Trophoblast cell (in vitro differentiated cells and primary cell): ENCODE measurements at regions not wholly inside any gene's neighbourhood (a gene's known extent, or its start where the extent isn't known, plus 50 kb on each side); places are given as distances from the start of the nearest gene placed in this dataset.
"Not testable (repeated sequence)": the region's sequence is repeated elsewhere in the genome, so short reads cannot be mapped to it uniquely, and the experiment has no call there.

ENCODE experiments used
- DNase-seq, 2 donors: peaks; one replicate each; pipeline ENCODE4 v3.0.0-alpha.2; 2016
- H2AFZ ChIP-seq: 2 replicates; pipeline ENCODE4 v1.6.1; 2013; ENCODE audit warnings: low read length, moderate library complexity, mild to moderate bottlenecking; ENCODE audit not compliant: insufficient read depth, poor library complexity
- H2AK5ac ChIP-seq: 2 replicates; pipeline ENCODE4 v1.6.1; 2013; ENCODE audit warnings: mild to moderate bottlenecking, low read length
- H2BK120ac ChIP-seq: 2 replicates; pipeline ENCODE4 v1.6.1; 2013; ENCODE audit warnings: low read length, mild to moderate bottlenecking, moderate library complexity; ENCODE audit not compliant: insufficient read depth, poor library complexity
- H2BK12ac ChIP-seq: 2 replicates; pipeline ENCODE4 v1.6.1; 2013; ENCODE audit warnings: mild to moderate bottlenecking, low read length, moderate library complexity
- H2BK5ac ChIP-seq: 2 replicates; pipeline ENCODE4 v1.6.1; 2013; ENCODE audit warnings: low read length, low read depth, moderate library complexity, mild to moderate bottlenecking; ENCODE audit not compliant: poor library complexity
- H3K14ac ChIP-seq: 2 replicates; pipeline ENCODE4 v1.6.1; 2013; ENCODE audit warnings: mild to moderate bottlenecking, low read length
- H3K18ac ChIP-seq: 2 replicates; pipeline ENCODE4 v1.6.1; 2013; ENCODE audit warnings: mild to moderate bottlenecking, low read length
- H3K23ac ChIP-seq: 2 replicates; pipeline ENCODE4 v1.6.1; 2013; ENCODE audit warnings: low read length
- H3K27ac ChIP-seq: 2 replicates; pipeline ENCODE4 v1.5.1; 2013; ENCODE audit warnings: low read depth, mild to moderate bottlenecking, inconsistent platforms, low read length, moderate library complexity
- H3K27me3 ChIP-seq: 2 replicates; pipeline ENCODE4 v1.6.1; 2013; ENCODE audit warnings: inconsistent platforms, mild to moderate bottlenecking, low read length, moderate library complexity; ENCODE audit not compliant: insufficient read depth
- H3K36me3 ChIP-seq, 2 experiments: 1 replicate in 1 of 2; 2 replicates in 1 of 2; pipeline ENCODE4 v1.6.1; 2013; ENCODE audit warnings: low read length in 2 of 2, mild to moderate bottlenecking in 2 of 2, moderate library complexity in 1 of 2; ENCODE audit not compliant: insufficient read depth in 2 of 2, control insufficient read depth in 1 of 2
- H3K4ac ChIP-seq: 2 replicates; pipeline ENCODE4 v1.6.1; 2013; ENCODE audit warnings: low read depth, mild to moderate bottlenecking, low read length, moderate library complexity
- H3K4me1 ChIP-seq, 2 experiments: 1 replicate in 1 of 2; 2 replicates in 1 of 2; pipeline ENCODE4 v1.6.1; 2013; ENCODE audit warnings: low read length in 2 of 2, mild to moderate bottlenecking in 2 of 2, moderate library complexity in 1 of 2; ENCODE audit not compliant: insufficient read depth in 2 of 2, control insufficient read depth in 1 of 2
- H3K4me2 ChIP-seq: 2 replicates; pipeline ENCODE4 v1.6.1; 2013; ENCODE audit warnings: inconsistent platforms, mild to moderate bottlenecking, low read length, moderate library complexity
- H3K4me3 ChIP-seq: 2 replicates; pipeline ENCODE4 v1.5.1; 2013; ENCODE audit warnings: mild to moderate bottlenecking, low read depth, low read length, inconsistent platforms
- H3K79me1 ChIP-seq: one replicate; pipeline ENCODE4 v1.6.1; 2013; ENCODE audit warnings: low read length
- H3K79me2 ChIP-seq: 2 replicates; pipeline ENCODE4 v1.6.1; 2013; ENCODE audit warnings: low read length, mild to moderate bottlenecking; ENCODE audit not compliant: control insufficient read depth, insufficient read depth, poor library complexity
- H3K9ac ChIP-seq: 2 replicates; pipeline ENCODE4 v1.6.1; 2013; ENCODE audit warnings: mild to moderate bottlenecking, low read length
- H3K9me3 ChIP-seq: 2 replicates; pipeline ENCODE4 v1.6.1; 2013; ENCODE audit warnings: low read depth, mild to moderate bottlenecking, control low read depth, inconsistent platforms, low read length; ENCODE audit not compliant: insufficient read depth
- H4K12ac ChIP-seq: 2 replicates; pipeline ENCODE4 v1.6.1; 2013; ENCODE audit warnings: low read depth, mild to moderate bottlenecking, low read length, moderate library complexity
- H4K8ac ChIP-seq: 2 replicates; pipeline ENCODE4 v1.6.1; 2013; ENCODE audit warnings: low read depth, mild to moderate bottlenecking, low read length, moderate library complexity
- H4K91ac ChIP-seq: one replicate; pipeline ENCODE4 v1.6.1; 2013; ENCODE audit warnings: low read depth, mild to moderate bottlenecking, low read length, moderate library complexity
- WGBS: extraction: QIAGEN DNeasy Blood & Tissue Kit; methylation state at CpG from one replicate; pipeline ENCODE4 v1.1.7; 2013; ENCODE audit warnings: missing lambda C conversion rate; ENCODE audit not compliant: insufficient read length, insufficient coverage; ENCODE audit errors: extremely low coverage; 5-methylcytosine and 5-hydroxymethylcytosine counted together

DNA sequence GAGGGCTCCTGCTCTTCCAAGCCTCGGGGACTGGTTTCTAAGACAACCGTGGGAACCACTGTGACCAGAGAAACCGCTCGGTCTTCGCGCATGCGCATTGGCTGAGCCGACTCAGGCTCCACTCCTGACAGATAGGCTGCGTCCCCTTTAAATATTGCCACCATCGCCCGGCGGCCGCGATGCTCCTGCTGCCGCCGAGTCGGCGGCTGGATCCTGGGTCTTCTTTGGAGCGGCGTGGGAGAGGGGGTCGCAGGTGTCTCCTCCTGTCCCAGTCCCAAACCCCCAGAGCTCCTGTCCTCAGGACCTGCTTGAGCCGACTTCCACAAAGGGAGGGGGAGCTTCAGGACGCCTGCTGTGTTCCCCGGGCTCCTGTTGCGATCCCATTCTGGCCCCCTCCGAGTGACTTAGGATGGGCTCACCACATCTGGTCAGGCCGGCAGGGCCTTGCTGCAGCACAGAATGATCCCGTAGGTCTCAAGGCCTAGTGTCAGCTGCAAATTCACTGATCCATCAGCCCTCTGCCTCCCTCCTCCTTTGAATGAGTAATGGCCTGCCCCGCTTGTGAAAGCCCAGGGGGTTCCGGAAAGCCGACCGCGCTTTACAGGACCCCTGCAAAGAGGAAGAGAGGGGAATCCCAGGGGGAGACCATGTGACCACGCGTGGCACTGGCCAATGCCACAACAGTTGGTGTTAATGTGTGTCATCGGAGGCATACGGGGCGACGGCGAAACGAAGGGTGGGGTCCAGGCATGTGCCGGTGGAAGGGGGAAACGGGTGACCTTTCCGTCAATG, 683.2 kb upstream of the TPTE start:
- no peak overlapping the region for H2BK5ac ChIP-seq
- no peak overlapping the region for H2BK12ac ChIP-seq
- no peak for DNase-seq
- no peak overlapping the region for H2BK120ac ChIP-seq
- no peak overlapping the region for H3K23ac ChIP-seq
- H3K79me1 ChIP-seq: no peaks in the 10 kb centered on the region
- no peak overlapping the region for H2AK5ac ChIP-seq
- H3K4me3 ChIP-seq: peak overlapping the region; percentile 37
- no peaks in the 10 kb centered on the region for H3K27me3 ChIP-seq
- H3K14ac ChIP-seq: no peak overlapping the region
- no peaks in the 10 kb centered on the region for H3K79me2 ChIP-seq
- H3K9me3 ChIP-seq: peaks cover 22% of the 10 kb centered on the region
- H4K91ac ChIP-seq: no peak overlapping the region
- no peak overlapping the region for H2AFZ ChIP-seq
- H3K18ac ChIP-seq: no peak overlapping the region
- no CpG with 5 or more reads among the region's 44 CpGs for WGBS
- H3K27ac ChIP-seq: no peak overlapping the region
- H3K9ac ChIP-seq: peak overlapping the region; percentile 11
- H3K4me1 ChIP-seq: no peaks in the 10 kb centered on the region
- no peak overlapping the region for H4K8ac ChIP-seq
- no peak overlapping the region for H3K4ac ChIP-seq
- H4K12ac ChIP-seq: no peak overlapping the region
- H3K36me3 ChIP-seq: no peaks in the 10 kb centered on the region
- H3K4me2 ChIP-seq: no peak overlapping the region

DNA sequence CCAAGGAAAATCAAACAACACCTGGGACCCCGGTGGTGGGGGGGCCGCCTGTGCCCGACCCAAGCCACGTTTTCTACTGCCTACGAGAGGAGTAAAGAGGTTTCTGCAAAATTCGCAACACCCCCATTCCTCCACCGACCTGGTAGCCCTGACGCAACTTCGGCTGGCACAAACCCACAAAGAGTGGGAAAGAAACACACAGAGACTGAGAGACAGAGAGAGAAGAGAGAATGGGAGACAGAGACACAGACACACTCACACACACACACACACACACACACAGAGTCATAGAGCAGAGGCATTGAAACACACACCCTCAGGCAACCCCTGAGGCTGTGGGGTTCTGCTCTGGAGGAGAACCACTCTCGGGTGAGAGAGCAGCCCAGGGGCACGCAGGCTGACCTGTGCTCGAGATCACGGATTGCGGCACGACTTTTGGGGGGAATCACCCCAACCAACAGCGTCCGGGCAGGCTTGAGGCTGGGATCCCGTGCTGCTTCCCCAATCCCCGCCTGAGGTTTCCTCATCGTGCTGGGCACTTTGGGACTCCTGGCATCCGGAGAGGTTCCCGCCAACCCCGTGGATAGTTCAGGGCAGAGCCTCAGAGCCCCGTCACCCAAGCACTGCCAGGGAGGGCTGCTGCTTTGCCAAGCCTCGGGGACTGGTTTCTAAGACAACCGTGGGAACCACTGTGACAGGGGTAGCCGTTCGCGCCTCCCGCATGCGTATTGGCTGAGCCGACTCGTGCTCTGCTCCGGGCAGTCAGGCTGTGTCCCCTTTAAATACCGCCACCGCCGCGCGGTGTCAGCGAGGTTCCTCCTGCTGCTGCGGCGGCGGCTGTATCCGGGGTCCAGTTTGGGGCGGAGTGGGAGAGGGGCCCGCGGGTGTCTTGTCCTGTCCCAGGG, 682.4 kb upstream of the TPTE start:
- no peaks in the 10 kb centered on the region for H3K4me1 ChIP-seq
- H3K79me1 ChIP-seq: no peaks in the 10 kb centered on the region
- H3K4me3 ChIP-seq: no peak overlapping the region
- H3K36me3 ChIP-seq: no peaks in the 10 kb centered on the region
- no CpG with 5 or more reads among the region's 47 CpGs for WGBS
- H3K79me2 ChIP-seq: no peaks in the 10 kb centered on the region
- no peak overlapping the region for H4K12ac ChIP-seq
- no peak overlapping the region for H2BK5ac ChIP-seq
- H2AFZ ChIP-seq: no peak overlapping the region
- H2AK5ac ChIP-seq: no peak overlapping the region
- no peak overlapping the region for H3K23ac ChIP-seq
- no peak overlapping the region for H3K4ac ChIP-seq
- H4K91ac ChIP-seq: no peak overlapping the region
- no peak overlapping the region for H3K14ac ChIP-seq
- H3K9me3 ChIP-seq: peaks cover 22% of the 10 kb centered on the region
- H4K8ac ChIP-seq: no peak overlapping the region
- no peak overlapping the region for H3K9ac ChIP-seq
- no peak overlapping the region for H2BK120ac ChIP-seq
- H3K27ac ChIP-seq: no peak overlapping the region
- H2BK12ac ChIP-seq: no peak overlapping the region
- H3K18ac ChIP-seq: no peak overlapping the region
- no peak for DNase-seq
- no peak overlapping the region for H3K4me2 ChIP-seq
- H3K27me3 ChIP-seq: no peaks in the 10 kb centered on the region

DNA sequence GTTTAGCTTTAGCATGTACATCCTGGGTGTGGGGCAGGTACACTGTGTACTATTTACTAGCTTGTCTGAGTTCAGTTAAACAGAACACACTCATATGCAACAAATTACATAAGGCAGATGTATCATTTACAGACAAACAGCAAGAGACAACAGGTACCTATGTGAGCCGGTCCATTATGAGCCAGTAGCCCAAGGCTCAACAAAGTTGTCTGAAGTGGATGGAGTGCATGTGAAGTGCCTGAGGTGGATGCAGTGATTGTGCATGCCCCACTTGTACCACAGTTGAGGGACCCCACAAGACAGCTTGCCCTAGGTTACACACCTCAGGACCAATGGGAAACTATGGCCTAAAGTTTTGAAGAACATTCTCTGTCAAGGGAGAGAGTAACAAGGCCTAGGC, 677.3 kb upstream of the TPTE start:
- H4K8ac ChIP-seq, H3K14ac ChIP-seq, H3K4me3 ChIP-seq, H3K4ac ChIP-seq, H2AK5ac ChIP-seq, H2AFZ ChIP-seq, H3K36me3 ChIP-seq, DNase-seq, H3K27me3 ChIP-seq, H3K27ac ChIP-seq, H4K12ac ChIP-seq, H4K91ac ChIP-seq, H3K4me1 ChIP-seq, H3K18ac ChIP-seq, H3K9ac ChIP-seq, H3K23ac ChIP-seq, H3K4me2 ChIP-seq, H2BK5ac ChIP-seq, H3K79me1 ChIP-seq, H3K79me2 ChIP-seq, H2BK120ac ChIP-seq, H2BK12ac ChIP-seq: not testable (repeated sequence)
- no CpG with 5 or more reads among the region's 1 CpG for WGBS
- H3K9me3 ChIP-seq: peaks cover 12% of the 10 kb centered on the region

DNA sequence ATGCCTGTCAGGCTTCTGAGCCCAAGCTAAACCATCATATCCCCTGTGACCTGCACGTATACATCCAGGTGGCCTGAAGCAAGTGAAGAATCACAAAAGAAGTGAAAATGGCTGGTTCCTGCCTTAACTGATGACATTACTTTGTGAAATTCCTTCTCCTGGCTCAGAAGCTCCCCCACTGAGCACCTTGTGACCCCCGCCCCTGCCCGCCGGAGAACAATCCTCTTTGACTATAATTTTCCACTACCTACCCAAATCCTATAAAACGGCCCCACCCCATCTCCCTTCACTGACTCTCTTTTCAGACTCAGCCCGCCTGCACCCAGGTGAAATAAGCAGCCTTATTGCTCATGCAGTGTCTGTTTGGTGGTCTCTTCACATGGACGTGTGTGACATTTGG, 673.9 kb upstream of the TPTE start:
- H3K79me1 ChIP-seq, H3K14ac ChIP-seq, H3K4me2 ChIP-seq, H4K91ac ChIP-seq, H3K9me3 ChIP-seq, H2BK120ac ChIP-seq, H3K4me3 ChIP-seq, H3K27ac ChIP-seq, H3K36me3 ChIP-seq, H3K18ac ChIP-seq, H2BK12ac ChIP-seq, H4K8ac ChIP-seq, H2BK5ac ChIP-seq, H3K79me2 ChIP-seq, H2AFZ ChIP-seq, H2AK5ac ChIP-seq, H3K27me3 ChIP-seq, H3K9ac ChIP-seq, DNase-seq, H3K23ac ChIP-seq, H4K12ac ChIP-seq, H3K4ac ChIP-seq, H3K4me1 ChIP-seq: not testable (repeated sequence)
- WGBS: no CpG with 5 or more reads among the region's 7 CpGs
